GM12878 (cell line): ENCODE measurements at regions not wholly inside any gene's neighbourhood (a gene's known extent, or its start where the extent isn't known, plus 50 kb on each side); places are given as distances from the start of the nearest gene placed in this dataset.

Source experiments
- ETV6 ChIP-seq, 2 experiments: fragments of 450-650 bp in 1 of 2; IDR thresholded peaks in 1 of 2; conservative IDR thresholded peaks in 1 of 2; 2 replicates each; pipeline ENCODE4 v1.6.1; 2014; ENCODE audit warnings: antibody characterized with exemption in 1 of 2, borderline replicate concordance in 1 of 2, low read depth in 1 of 2, mild to moderate bottlenecking in 1 of 2, moderate library complexity in 1 of 2
- IKZF1 ChIP-seq: fragments of 450-650 bp; conservative IDR thresholded peaks from 2 replicates; pipeline ENCODE4 v1.6.1; 2017; ENCODE audit warnings: antibody characterized with exemption, mild to moderate bottlenecking
- KLF5 ChIP-seq: fragments of 450-650 bp; IDR thresholded peaks from 2 replicates; pipeline ENCODE4 v1.6.1; 2014; ENCODE audit warnings: mild to moderate bottlenecking; ENCODE audit not compliant: partially characterized antibody
- RAD21 ChIP-seq: IDR thresholded peaks from 2 replicates; pipeline ENCODE4 v1.6.1; 2011; ENCODE audit warnings: mild to moderate bottlenecking, low read depth, low read length, moderate library complexity; ENCODE audit not compliant: insufficient read depth
- ZBTB11 ChIP-seq: fragments of 450-650 bp; formaldehyde crosslinking; IDR thresholded peaks from 2 replicates; pipeline ENCODE4 v1.5.0; 2022; ENCODE audit warnings: mild to moderate bottlenecking, missing genetic modification characterization
- ZNF24 ChIP-seq: fragments of 450-650 bp; IDR thresholded peaks from 2 replicates; pipeline ENCODE4 v1.6.1; 2017; ENCODE audit warnings: antibody characterized with exemption, mild to moderate bottlenecking
- ZZZ3 ChIP-seq: IDR thresholded peaks from 2 replicates; pipeline ENCODE4 v1.6.1; 2011; ENCODE audit warnings: low read depth; ENCODE audit not compliant: control insufficient read depth, insufficient read length
- TF ChIP-seq, protein P1 (sequence below): fragments of 450-650 bp; formaldehyde crosslinking; IDR thresholded peaks from 2 replicates; pipeline ENCODE4 v1.4.0; 2020; ENCODE audit warnings: mild to moderate bottlenecking, moderate library complexity
- TF ChIP-seq, protein P2 (sequence below): IDR thresholded peaks from 2 replicates; pipeline ENCODE4 v1.6.1; 2011; ENCODE audit warnings: borderline replicate concordance, low read depth, mild to moderate bottlenecking, moderate library complexity, mixed read lengths, low read length; ENCODE audit not compliant: insufficient read depth; ENCODE audit errors: extremely low read length
- TF ChIP-seq, protein P3 (sequence below): fragments of 450-650 bp; IDR thresholded peaks from 2 replicates; pipeline ENCODE4 v1.6.1; 2016; ENCODE audit warnings: mild to moderate bottlenecking
- TF ChIP-seq, protein P4 (sequence below): fragments of 450-650 bp; IDR thresholded peaks from 2 replicates; pipeline ENCODE4 v1.6.1; 2017; ENCODE audit warnings: mild to moderate bottlenecking, moderate library complexity

DNA sequence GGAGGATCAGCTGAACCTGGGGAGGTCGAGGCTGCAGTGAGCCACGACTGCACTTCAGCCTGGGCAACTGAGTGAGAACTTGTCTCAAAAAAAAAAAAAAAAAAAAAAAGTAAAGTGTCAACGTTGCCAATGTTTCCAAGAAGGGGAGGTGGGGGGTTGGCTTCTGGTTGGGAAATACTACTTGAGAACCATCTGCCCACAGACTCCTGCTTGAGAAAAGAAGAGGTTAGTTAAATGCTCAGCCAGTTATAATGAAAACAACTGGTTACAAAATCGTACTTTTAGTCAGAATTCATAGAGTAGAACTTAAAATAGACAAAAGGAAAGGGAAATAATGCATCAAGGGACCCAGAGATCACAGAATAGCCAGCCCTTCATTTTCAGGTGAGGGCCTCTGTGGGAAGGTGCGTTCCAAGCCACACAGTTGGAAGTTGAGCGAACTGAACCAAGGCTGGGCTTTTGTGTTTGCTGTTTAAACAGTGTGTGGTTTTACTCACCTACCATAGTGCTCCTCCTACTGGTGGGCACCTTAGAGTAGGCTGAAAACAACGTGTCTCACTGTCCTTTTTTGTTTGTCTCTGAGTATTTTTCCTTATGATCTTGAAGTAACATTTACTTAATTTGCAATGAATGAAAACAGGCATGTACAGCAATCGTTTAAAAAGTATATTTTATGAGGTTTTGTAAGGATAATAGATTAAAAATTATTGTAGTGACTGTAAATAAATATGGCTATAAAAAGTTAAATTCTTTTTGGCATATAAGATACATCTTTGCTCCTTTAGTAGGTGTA is 200.7 kb downstream of the BCAS1 start (continued):
- TF ChIP-seq, protein P1, sequence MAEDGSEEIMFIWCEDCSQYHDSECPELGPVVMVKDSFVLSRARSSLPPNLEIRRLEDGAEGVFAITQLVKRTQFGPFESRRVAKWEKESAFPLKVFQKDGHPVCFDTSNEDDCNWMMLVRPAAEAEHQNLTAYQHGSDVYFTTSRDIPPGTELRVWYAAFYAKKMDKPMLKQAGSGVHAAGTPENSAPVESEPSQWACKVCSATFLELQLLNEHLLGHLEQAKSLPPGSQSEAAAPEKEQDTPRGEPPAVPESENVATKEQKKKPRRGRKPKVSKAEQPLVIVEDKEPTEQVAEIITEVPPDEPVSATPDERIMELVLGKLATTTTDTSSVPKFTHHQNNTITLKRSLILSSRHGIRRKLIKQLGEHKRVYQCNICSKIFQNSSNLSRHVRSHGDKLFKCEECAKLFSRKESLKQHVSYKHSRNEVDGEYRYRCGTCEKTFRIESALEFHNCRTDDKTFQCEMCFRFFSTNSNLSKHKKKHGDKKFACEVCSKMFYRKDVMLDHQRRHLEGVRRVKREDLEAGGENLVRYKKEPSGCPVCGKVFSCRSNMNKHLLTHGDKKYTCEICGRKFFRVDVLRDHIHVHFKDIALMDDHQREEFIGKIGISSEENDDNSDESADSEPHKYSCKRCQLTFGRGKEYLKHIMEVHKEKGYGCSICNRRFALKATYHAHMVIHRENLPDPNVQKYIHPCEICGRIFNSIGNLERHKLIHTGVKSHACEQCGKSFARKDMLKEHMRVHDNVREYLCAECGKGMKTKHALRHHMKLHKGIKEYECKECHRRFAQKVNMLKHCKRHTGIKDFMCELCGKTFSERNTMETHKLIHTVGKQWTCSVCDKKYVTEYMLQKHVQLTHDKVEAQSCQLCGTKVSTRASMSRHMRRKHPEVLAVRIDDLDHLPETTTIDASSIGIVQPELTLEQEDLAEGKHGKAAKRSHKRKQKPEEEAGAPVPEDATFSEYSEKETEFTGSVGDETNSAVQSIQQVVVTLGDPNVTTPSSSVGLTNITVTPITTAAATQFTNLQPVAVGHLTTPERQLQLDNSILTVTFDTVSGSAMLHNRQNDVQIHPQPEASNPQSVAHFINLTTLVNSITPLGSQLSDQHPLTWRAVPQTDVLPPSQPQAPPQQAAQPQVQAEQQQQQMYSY, result no peak
- TF ChIP-seq, protein P2, sequence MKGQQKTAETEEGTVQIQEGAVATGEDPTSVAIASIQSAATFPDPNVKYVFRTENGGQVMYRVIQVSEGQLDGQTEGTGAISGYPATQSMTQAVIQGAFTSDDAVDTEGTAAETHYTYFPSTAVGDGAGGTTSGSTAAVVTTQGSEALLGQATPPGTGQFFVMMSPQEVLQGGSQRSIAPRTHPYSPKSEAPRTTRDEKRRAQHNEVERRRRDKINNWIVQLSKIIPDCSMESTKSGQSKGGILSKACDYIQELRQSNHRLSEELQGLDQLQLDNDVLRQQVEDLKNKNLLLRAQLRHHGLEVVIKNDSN, result no peak
- TF ChIP-seq ZZZ3 (no peak), ZNF24 (peak; percentile 64; the same call in 1 of the 2 replicates), KLF5 (no peak), RAD21 (peak; percentile 86), IKZF1 (peak; percentile 87), ETV6 (conservative IDR thresholded peaks at IDR 0.05 in 1 of 2, IDR thresholded peaks at IDR 0.05 in 1 of 2; ENCODE audit: borderline replicate concordance in 1 of 2, low read depth in 1 of 2) (peak; percentile 74 to 99; a peak in 3 of 4 replicates), ZBTB11 (no peak)
- TF ChIP-seq, protein P3, sequence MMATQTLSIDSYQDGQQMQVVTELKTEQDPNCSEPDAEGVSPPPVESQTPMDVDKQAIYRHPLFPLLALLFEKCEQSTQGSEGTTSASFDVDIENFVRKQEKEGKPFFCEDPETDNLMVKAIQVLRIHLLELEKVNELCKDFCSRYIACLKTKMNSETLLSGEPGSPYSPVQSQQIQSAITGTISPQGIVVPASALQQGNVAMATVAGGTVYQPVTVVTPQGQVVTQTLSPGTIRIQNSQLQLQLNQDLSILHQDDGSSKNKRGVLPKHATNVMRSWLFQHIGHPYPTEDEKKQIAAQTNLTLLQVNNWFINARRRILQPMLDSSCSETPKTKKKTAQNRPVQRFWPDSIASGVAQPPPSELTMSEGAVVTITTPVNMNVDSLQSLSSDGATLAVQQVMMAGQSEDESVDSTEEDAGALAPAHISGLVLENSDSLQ, result peak; percentile 20; the same call in 1 of the 2 replicates
- TF ChIP-seq, protein P4, sequence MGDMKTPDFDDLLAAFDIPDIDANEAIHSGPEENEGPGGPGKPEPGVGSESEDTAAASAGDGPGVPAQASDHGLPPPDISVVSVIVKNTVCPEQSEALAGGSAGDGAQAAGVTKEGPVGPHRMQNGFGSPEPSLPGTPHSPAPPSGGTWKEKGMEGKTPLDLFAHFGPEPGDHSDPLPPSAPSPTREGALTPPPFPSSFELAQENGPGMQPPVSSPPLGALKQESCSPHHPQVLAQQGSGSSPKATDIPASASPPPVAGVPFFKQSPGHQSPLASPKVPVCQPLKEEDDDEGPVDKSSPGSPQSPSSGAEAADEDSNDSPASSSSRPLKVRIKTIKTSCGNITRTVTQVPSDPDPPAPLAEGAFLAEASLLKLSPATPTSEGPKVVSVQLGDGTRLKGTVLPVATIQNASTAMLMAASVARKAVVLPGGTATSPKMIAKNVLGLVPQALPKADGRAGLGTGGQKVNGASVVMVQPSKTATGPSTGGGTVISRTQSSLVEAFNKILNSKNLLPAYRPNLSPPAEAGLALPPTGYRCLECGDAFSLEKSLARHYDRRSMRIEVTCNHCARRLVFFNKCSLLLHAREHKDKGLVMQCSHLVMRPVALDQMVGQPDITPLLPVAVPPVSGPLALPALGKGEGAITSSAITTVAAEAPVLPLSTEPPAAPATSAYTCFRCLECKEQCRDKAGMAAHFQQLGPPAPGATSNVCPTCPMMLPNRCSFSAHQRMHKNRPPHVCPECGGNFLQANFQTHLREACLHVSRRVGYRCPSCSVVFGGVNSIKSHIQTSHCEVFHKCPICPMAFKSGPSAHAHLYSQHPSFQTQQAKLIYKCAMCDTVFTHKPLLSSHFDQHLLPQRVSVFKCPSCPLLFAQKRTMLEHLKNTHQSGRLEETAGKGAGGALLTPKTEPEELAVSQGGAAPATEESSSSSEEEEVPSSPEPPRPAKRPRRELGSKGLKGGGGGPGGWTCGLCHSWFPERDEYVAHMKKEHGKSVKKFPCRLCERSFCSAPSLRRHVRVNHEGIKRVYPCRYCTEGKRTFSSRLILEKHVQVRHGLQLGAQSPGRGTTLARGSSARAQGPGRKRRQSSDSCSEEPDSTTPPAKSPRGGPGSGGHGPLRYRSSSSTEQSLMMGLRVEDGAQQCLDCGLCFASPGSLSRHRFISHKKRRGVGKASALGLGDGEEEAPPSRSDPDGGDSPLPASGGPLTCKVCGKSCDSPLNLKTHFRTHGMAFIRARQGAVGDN, result peak; percentile 91
